IMR-90 (cell line): ENCODE measurements at regions not wholly inside any gene's neighbourhood (a gene's known extent, or its start where the extent isn't known, plus 50 kb on each side); places are given as distances from the start of the nearest gene placed in this dataset.

ENCODE experiments used
- ATAC-seq: fragments of 200-7000 bp; cut with Tn5 transposase; 2 replicates; pipeline ENCODE4 v1.9.1; 2020; ENCODE audit warnings: low read depth, mild to moderate bottlenecking, moderate library complexity
- BruUV-seq: library from RNA; stranded (reverse); fragments of 400-500 nt; replicated peaks from 2 replicates; lab custom pipeline; 2021; lab: Mats Ljungman, UMichigan
- CTCF ChIA-PET: fragments of 300-600 bp; formaldehyde crosslinking; extraction: SDS; loops from one replicate; lab custom pipeline; 2021; ENCODE audit warnings: antibody characterized with exemption; lab: Yijun Ruan, JAX
- POLR2A ChIA-PET: fragments of 300-600 bp; sonication (Branson Sonifier 250); formaldehyde crosslinking; loops from one replicate; lab custom pipeline; 2022; ENCODE audit warnings: antibody characterized with exemption; ENCODE audit not compliant: unreplicated experiment; lab: Charles Lee
- DNase-seq: peaks from one replicate; pipeline ENCODE4 v3.0.0; 2013
- H2AFZ ChIP-seq: replicated peaks from 2 replicates; pipeline ENCODE3; 2013; ENCODE audit warnings: low read length, mild to moderate bottlenecking; ENCODE audit not compliant: poor library complexity
- H2AK5ac ChIP-seq: 2 replicates; pipeline ENCODE4 v1.6.1; 2013; ENCODE audit warnings: low read depth, low read length, inconsistent platforms
- H2AK9ac ChIP-seq: replicated peaks from 2 replicates; pipeline ENCODE3; 2013; ENCODE audit warnings: mild to moderate bottlenecking, low read depth, low read length, moderate library complexity; ENCODE audit not compliant: poor library complexity
- H2BK120ac ChIP-seq: 2 replicates; pipeline ENCODE4 v1.6.1; 2013; ENCODE audit warnings: low read depth, low read length, inconsistent platforms
- H2BK15ac ChIP-seq: 3 replicates; pipeline ENCODE4 v1.6.1; 2013; ENCODE audit warnings: low read depth, low read length, inconsistent platforms
- H2BK20ac ChIP-seq: 2 replicates; pipeline ENCODE4 v1.6.1; 2013; ENCODE audit warnings: low read depth, mild to moderate bottlenecking, inconsistent platforms, low read length, moderate library complexity
- H2BK5ac ChIP-seq: 2 replicates; pipeline ENCODE4 v1.6.1; 2013; ENCODE audit warnings: mild to moderate bottlenecking, low read depth, low read length, inconsistent platforms; ENCODE audit not compliant: poor library complexity, severe bottlenecking
- H3K14ac ChIP-seq: replicated peaks from 2 replicates; pipeline ENCODE4 v1.6.1; 2013; ENCODE audit warnings: low read depth, low read length, inconsistent platforms
- H3K18ac ChIP-seq: 2 replicates; pipeline ENCODE4 v1.6.1; 2013; ENCODE audit warnings: low read depth, low read length, control low read depth
- H3K23ac ChIP-seq: 2 replicates; pipeline ENCODE4 v1.6.1; 2013; ENCODE audit warnings: low read depth, low read length, inconsistent platforms
- H3K27ac ChIP-seq: 2 replicates; pipeline ENCODE4 v1.5.1; 2013; ENCODE audit warnings: mild to moderate bottlenecking, control low read depth, low read length; ENCODE audit not compliant: insufficient read depth
- H3K27me3 ChIP-seq: 2 replicates; pipeline ENCODE4 v1.6.1; 2013; ENCODE audit warnings: low read length; ENCODE audit not compliant: control insufficient read depth, insufficient read depth
- H3K36me3 ChIP-seq: 2 replicates; pipeline ENCODE4 v1.6.1; 2013; ENCODE audit warnings: low read length, mixed read lengths; ENCODE audit not compliant: control insufficient read depth, insufficient read depth
- H3K4ac ChIP-seq: 2 replicates; pipeline ENCODE4 v1.6.1; 2013; ENCODE audit warnings: low read depth, low read length, inconsistent platforms
- H3K4me1 ChIP-seq: 2 replicates; pipeline ENCODE4 v1.6.1; 2013; ENCODE audit warnings: low read length, mixed read lengths; ENCODE audit not compliant: control insufficient read depth, insufficient read depth
- H3K4me2 ChIP-seq: 2 replicates; pipeline ENCODE4 v1.6.1; 2013; ENCODE audit warnings: low read depth, mild to moderate bottlenecking, control low read depth, low read length, moderate library complexity
- H3K4me3 ChIP-seq: 2 replicates; pipeline ENCODE4 v1.5.1; 2013; ENCODE audit warnings: low read depth, mild to moderate bottlenecking, control low read depth, low read length, moderate library complexity; ENCODE audit not compliant: insufficient read depth
- H3K56ac ChIP-seq: 2 replicates; pipeline ENCODE4 v1.6.1; 2013; ENCODE audit warnings: low read length, inconsistent platforms; ENCODE audit not compliant: insufficient read depth; ENCODE audit errors: extremely low read depth
- H3K79me1 ChIP-seq, 2 experiments: 2 replicates each; pipeline ENCODE4 v1.6.1; 2013; ENCODE audit warnings: low read length in 2 of 2, inconsistent platforms in 1 of 2, low read depth in 1 of 2
- H3K9ac ChIP-seq: 2 replicates; pipeline ENCODE4 v1.6.1; 2013; ENCODE audit warnings: low read depth, low read length, control low read depth
- H3K9me1 ChIP-seq: 2 replicates; pipeline ENCODE4 v1.6.1; 2013; ENCODE audit warnings: low read length, inconsistent platforms; ENCODE audit not compliant: insufficient read depth
- H3K9me3 ChIP-seq: 2 replicates; pipeline ENCODE4 v1.6.1; 2013; ENCODE audit warnings: low read length; ENCODE audit not compliant: control insufficient read depth, insufficient read depth
- H4K20me1 ChIP-seq: 2 replicates; pipeline ENCODE4 v1.6.1; 2013; ENCODE audit warnings: low read length, inconsistent platforms; ENCODE audit not compliant: insufficient read depth
- H4K5ac ChIP-seq: 2 replicates; pipeline ENCODE4 v1.6.1; 2013; ENCODE audit warnings: mild to moderate bottlenecking, low read depth, low read length, control low read depth
- H4K8ac ChIP-seq, 2 experiments: 2 replicates each; pipeline ENCODE4 v1.6.1; 2013; ENCODE audit warnings: low read depth in 2 of 2, low read length in 2 of 2, control low read depth in 1 of 2, inconsistent platforms in 1 of 2
- H4K91ac ChIP-seq: 2 replicates; pipeline ENCODE4 v1.6.1; 2013; ENCODE audit warnings: low read depth, low read length, inconsistent platforms; ENCODE audit not compliant: insufficient read depth
- BHLHE40 ChIP-seq: fragments of 150-350 bp; IDR thresholded peaks from 2 replicates; pipeline ENCODE4 v1.6.1; 2016; ENCODE audit warnings: mild to moderate bottlenecking, low read depth, low read length
- CEBPB ChIP-seq: IDR thresholded peaks from 2 replicates; pipeline ENCODE4 v1.6.1; 2012; ENCODE audit warnings: low read depth, low read length, improper control_type of control experiment
- CHD1 ChIP-seq: IDR thresholded peaks from 2 replicates; pipeline ENCODE4 v1.6.1; 2012; ENCODE audit warnings: low read depth, low read length, improper control_type of control experiment
- ELK1 ChIP-seq: fragments of 150-350 bp; IDR thresholded peaks from 2 replicates; pipeline ENCODE4 v1.6.1; 2016; ENCODE audit warnings: low read depth, mild to moderate bottlenecking, low read length, moderate library complexity, borderline replicate concordance
- FOS ChIP-seq: fragments of 150-350 bp; IDR thresholded peaks from 2 replicates; pipeline ENCODE4 v1.6.1; 2016; ENCODE audit warnings: low read depth, low read length
- MAZ ChIP-seq: IDR thresholded peaks from 2 replicates; pipeline ENCODE4 v1.6.1; 2012; ENCODE audit warnings: low read depth, mild to moderate bottlenecking, low read length, improper control_type of control experiment, moderate library complexity, borderline replicate concordance
- MXI1 ChIP-seq: IDR thresholded peaks from 2 replicates; pipeline ENCODE4 v1.6.1; 2012; ENCODE audit warnings: low read depth, mild to moderate bottlenecking, low read length, moderate library complexity, borderline replicate concordance
- NFE2L2 ChIP-seq: fragments of 150-350 bp; IDR thresholded peaks from 2 replicates; pipeline ENCODE4 v1.6.1; 2016; ENCODE audit warnings: low read depth, mild to moderate bottlenecking, low read length
- POLR2A ChIP-seq: IDR thresholded peaks from 2 replicates; pipeline ENCODE4 v1.6.1; 2012; ENCODE audit warnings: mild to moderate bottlenecking, low read depth, low read length
- RAD21 ChIP-seq: IDR thresholded peaks from 2 replicates; pipeline ENCODE4 v1.6.1; 2012; ENCODE audit warnings: low read length, improper control_type of control experiment
- RCOR1 ChIP-seq: IDR thresholded peaks from 2 replicates; pipeline ENCODE4 v1.6.1; 2012; ENCODE audit warnings: mild to moderate bottlenecking, low read length, improper control_type of control experiment; ENCODE audit not compliant: insufficient replicate concordance
- RFX5 ChIP-seq: IDR thresholded peaks from 2 replicates; pipeline ENCODE4 v1.8.0; 2012; ENCODE audit warnings: low read depth, mild to moderate bottlenecking, low read length, moderate library complexity
- SMC3 ChIP-seq: fragments of 150-350 bp; IDR thresholded peaks from 2 replicates; pipeline ENCODE4 v1.6.1; 2016; ENCODE audit warnings: low read depth, mild to moderate bottlenecking, antibody characterized with exemption, low read length, moderate library complexity
- USF2 ChIP-seq: fragments of 150-350 bp; IDR thresholded peaks from 2 replicates; pipeline ENCODE4 v1.6.1; 2017; ENCODE audit warnings: mild to moderate bottlenecking, antibody characterized with exemption, low read length, low read depth
- WGBS, 2 experiments: methylation state at CpG; one replicate each; pipeline versions ENCODE4 v1.1.5 to v1.1.7; 2013; ENCODE audit warnings: missing lambda C conversion rate in 2 of 2; ENCODE audit not compliant: insufficient read length in 1 of 2; ENCODE audit errors: extremely low coverage in 2 of 2; 5-methylcytosine and 5-hydroxymethylcytosine counted together
- dilution Hi-C: fragments of 300-500 bp; cut with HindIII; formaldehyde crosslinking; loops from one replicate; pipeline ENCODE4 v1.14.3; 2018; ENCODE audit warnings: low sequenced_read_pairs; ENCODE audit not compliant: unreplicated experiment
- in situ Hi-C: fragments of 300-500 bp; cut with MboI; formaldehyde crosslinking; loops from 3 replicates; pipeline ENCODE4 v1.14.3; 2019; ENCODE audit warnings: low sequenced_read_pairs, inconsistent platforms, mixed read lengths
- intact Hi-C: fragments of 100-400 bp; cut with micrococcal nuclease; formaldehyde crosslinking; loops from 2 replicates; pipeline ENCODE4 v1.10.0; 2022

- dilution Hi-C loops (no loop called here), intact Hi-C loops (no loop called here), in situ Hi-C loops (no loop called here)
- TF ChIP-seq POLR2A: no peak
- TF ChIP-seq SMC3: no peak
- no peak for TF ChIP-seq RCOR1
- no peak for TF ChIP-seq BHLHE40
- no peak for TF ChIP-seq RAD21
- no peak for TF ChIP-seq USF2
- no peak for TF ChIP-seq ELK1
- TF ChIP-seq FOS: no peak
- no peak for TF ChIP-seq CHD1
- TF ChIP-seq MXI1: no peak
- TF ChIP-seq NFE2L2: no peak
- no peak for TF ChIP-seq MAZ
- TF ChIP-seq RFX5: no peak
- no peak for TF ChIP-seq CEBPB
- Histone ChIP-seq H2AK5ac (no peak overlapping the region; the same call in 1 of the 2 replicates), H2AFZ (peak overlapping the region; percentile 13), H2AK9ac (no peak overlapping the region), H3K23ac (no peak overlapping the region), H3K27me3 (no peaks in the 10 kb centered on the region), H4K20me1 (no peaks in the 10 kb centered on the region), H2BK15ac (no peak overlapping the region; the same call in 2 of the 3 replicates), H4K8ac (no peak overlapping the region), H3K27ac (no peak overlapping the region), H3K9me3 (no peaks in the 10 kb centered on the region), H3K4me3 (no peak overlapping the region), H4K5ac (0 out of 2 replicates have a peak overlapping the region, but pooled peaks have one; percentile 46), H2BK20ac (no peak overlapping the region), H3K4me2 (no peak overlapping the region), H3K56ac (no peak overlapping the region), H3K36me3 (no peaks in the 10 kb centered on the region), H3K9ac (no peak overlapping the region), H2BK5ac (no peak overlapping the region), H3K4me1 (peaks cover 17% of the 10 kb centered on the region), H3K9me1 (peaks cover 15% of the 10 kb centered on the region), H3K18ac (peak overlapping the region; percentile 38; the same call in 1 of the 2 replicates), H3K14ac (0 out of 2 replicates have a peak overlapping the region, but pooled peaks have one; percentile 23), H2BK120ac (0 out of 2 replicates have a peak overlapping the region, but pooled peaks have one; percentile 15), H3K4ac (peak overlapping the region; percentile 40; the same call in 1 of the 2 replicates), H4K91ac (0 out of 2 replicates have a peak overlapping the region, but pooled peaks have one; percentile 0), H3K79me1 (no peaks in the 10 kb centered on the region)
- DNase-seq (peak; percentile 68), ATAC-seq (peak; percentile 15)
- 48% methylated on average over 2 of the region's 3 CpGs; no CpG with 5 or more reads in 1 of the 2 experiments for WGBS, 2 experiments
- BruUV-seq: no TSS peak
- POLR2A ChIA-PET: no interaction called here
- CTCF ChIA-PET: no interaction called here
These were observed 266.2 kb upstream of the ROPN1 start for GRCh38 chr3:124258057-124258500.
